ENCODE measurements at regions not wholly inside any gene's neighbourhood (a gene's known extent, or its start where the extent isn't known, plus 50 kb on each side); places are given as distances from the start of the nearest gene placed in this dataset.

DNA sequence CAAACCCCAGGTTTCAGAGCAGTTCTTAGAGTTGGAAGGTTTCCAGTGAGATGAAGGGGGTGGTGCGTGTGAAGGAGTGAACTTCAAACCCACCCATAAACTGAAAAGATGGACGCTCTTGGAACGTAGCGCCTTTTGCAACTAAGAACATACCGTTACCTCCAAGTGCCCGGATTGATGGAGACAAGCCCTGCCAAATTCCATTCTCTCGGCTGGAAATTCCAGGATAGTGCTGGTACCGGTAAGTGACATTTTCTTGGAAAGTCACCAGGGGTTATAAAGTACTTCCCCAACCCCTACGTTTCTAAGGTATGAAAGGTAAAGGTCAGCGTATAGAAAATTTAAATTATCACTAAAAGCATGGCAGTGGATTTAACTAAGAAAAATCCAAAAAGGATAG lies 91.6 kb upstream of the CLDN14 start:
- TF ChIP-seq, protein P1, sequence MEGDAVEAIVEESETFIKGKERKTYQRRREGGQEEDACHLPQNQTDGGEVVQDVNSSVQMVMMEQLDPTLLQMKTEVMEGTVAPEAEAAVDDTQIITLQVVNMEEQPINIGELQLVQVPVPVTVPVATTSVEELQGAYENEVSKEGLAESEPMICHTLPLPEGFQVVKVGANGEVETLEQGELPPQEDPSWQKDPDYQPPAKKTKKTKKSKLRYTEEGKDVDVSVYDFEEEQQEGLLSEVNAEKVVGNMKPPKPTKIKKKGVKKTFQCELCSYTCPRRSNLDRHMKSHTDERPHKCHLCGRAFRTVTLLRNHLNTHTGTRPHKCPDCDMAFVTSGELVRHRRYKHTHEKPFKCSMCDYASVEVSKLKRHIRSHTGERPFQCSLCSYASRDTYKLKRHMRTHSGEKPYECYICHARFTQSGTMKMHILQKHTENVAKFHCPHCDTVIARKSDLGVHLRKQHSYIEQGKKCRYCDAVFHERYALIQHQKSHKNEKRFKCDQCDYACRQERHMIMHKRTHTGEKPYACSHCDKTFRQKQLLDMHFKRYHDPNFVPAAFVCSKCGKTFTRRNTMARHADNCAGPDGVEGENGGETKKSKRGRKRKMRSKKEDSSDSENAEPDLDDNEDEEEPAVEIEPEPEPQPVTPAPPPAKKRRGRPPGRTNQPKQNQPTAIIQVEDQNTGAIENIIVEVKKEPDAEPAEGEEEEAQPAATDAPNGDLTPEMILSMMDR (IDR thresholded peaks at IDR 0.05), result no peak
- TF ChIP-seq POLR2A (IDR thresholded peaks at IDR 0.05), result no peak

Measured in thyroid gland (tissue), 4 donors.